ENCODE measurements at regions not wholly inside any gene's neighbourhood (a gene's known extent, or its start where the extent isn't known, plus 50 kb on each side); places are given as distances from the start of the nearest gene placed in this dataset.

- Mint-ChIP-seq H3K4me1 (peaks cover 46% of the 10 kb centered on the region), H3K4me3 (no peak overlapping the region), H3K9me3 (no peaks in the 10 kb centered on the region), H3K27me3 (peaks cover under 1% of the 10 kb centered on the region), H3K27ac (no peak overlapping the region)
- ATAC-seq (peak; percentile 7), DNase-seq (no peak)
Observed at GRCh38 chr6:22064558-22064957, 232.3 kb downstream of the PRL start.

- no peak for DNase-seq
- Mint-ChIP-seq H3K4me3 (no peak overlapping the region), H3K9me3 (no peaks in the 10 kb centered on the region), H3K27me3 (no peaks in the 10 kb centered on the region), H3K27ac (no peak overlapping the region), H3K4me1 (peaks cover 32% of the 10 kb centered on the region)
- ATAC-seq, result no peak
Observed at GRCh38 chr6:22067122-22067521, 229.7 kb downstream of the PRL start.

GRCh38 chr6:22067671-22068070, 229.2 kb downstream of the PRL start:
- DNase-seq, result no peak

GRCh38 chr6:22068561-22069305, 228.1 kb downstream of the PRL start:
- H3K9me3 Mint-ChIP-seq, result no peaks in the 10 kb centered on the region
- H3K27me3 Mint-ChIP-seq, result no peaks in the 10 kb centered on the region
- peak; percentile 90 for ATAC-seq
- no peak overlapping the region for H3K4me3 Mint-ChIP-seq
- no peak overlapping the region for H3K27ac Mint-ChIP-seq
- peak in 1 of 2 donors; percentile 53 for DNase-seq
- peaks cover 16% of the 10 kb centered on the region for H3K4me1 Mint-ChIP-seq

More at GRCh38 chr6:22067671-22068070, 229.2 kb downstream of the PRL start:
- no peak for ATAC-seq
- no peak overlapping the region for H3K4me3 Mint-ChIP-seq
- no peaks in the 10 kb centered on the region for H3K27me3 Mint-ChIP-seq
- H3K27ac Mint-ChIP-seq, result no peak overlapping the region
- H3K9me3 Mint-ChIP-seq, result no peaks in the 10 kb centered on the region
- peaks cover 26% of the 10 kb centered on the region for H3K4me1 Mint-ChIP-seq

GRCh38 chr6:22069306-22069800, 227.5 kb downstream of the PRL start:
- ATAC-seq, result no peak
- no peaks in the 10 kb centered on the region for H3K27me3 Mint-ChIP-seq
- no peak overlapping the region for H3K4me3 Mint-ChIP-seq
- no peak for DNase-seq
- H3K27ac Mint-ChIP-seq, result no peak overlapping the region
- H3K9me3 Mint-ChIP-seq, result no peaks in the 10 kb centered on the region
- peaks cover 12% of the 10 kb centered on the region for H3K4me1 Mint-ChIP-seq

GRCh38 chr6:22071270-22072041, 225.4 kb downstream of the PRL start:
- no peak overlapping the region for H3K4me3 Mint-ChIP-seq
- H3K27me3 Mint-ChIP-seq, result no peaks in the 10 kb centered on the region
- H3K9me3 Mint-ChIP-seq, result no peaks in the 10 kb centered on the region
- DNase-seq (no peak), ATAC-seq (no peak)
- H3K27ac Mint-ChIP-seq, result no peak overlapping the region
- H3K4me1 Mint-ChIP-seq, result peaks cover 12% of the 10 kb centered on the region

GRCh38 chr6:22072949-22073348, 223.9 kb downstream of the PRL start:
- H3K9me3 Mint-ChIP-seq, result no peaks in the 10 kb centered on the region

GRCh38 chr6:22073516-22074198, 223.2 kb downstream of the PRL start:
- peak overlapping the region in 1 of 2 donors; percentile 19 for H3K27ac Mint-ChIP-seq
- no peak for ATAC-seq
- DNase-seq, result no peak
- H3K4me1 Mint-ChIP-seq, result peaks cover 6% of the 10 kb centered on the region
- no peaks in the 10 kb centered on the region for H3K9me3 Mint-ChIP-seq
- no peaks in the 10 kb centered on the region for H3K27me3 Mint-ChIP-seq
- no peak overlapping the region for H3K4me3 Mint-ChIP-seq

More at GRCh38 chr6:22072949-22073348, 223.9 kb downstream of the PRL start:
- ATAC-seq (no peak), DNase-seq (no peak)
- Mint-ChIP-seq H3K27me3 (no peaks in the 10 kb centered on the region), H3K27ac (no peak overlapping the region), H3K4me1 (peaks cover 12% of the 10 kb centered on the region), H3K4me3 (no peak overlapping the region)

- no peaks in the 10 kb centered on the region for H3K9me3 Mint-ChIP-seq
- no peak overlapping the region for H3K4me3 Mint-ChIP-seq
- ATAC-seq, result no peak
- no peak for DNase-seq
- H3K4me1 Mint-ChIP-seq, result no peaks in the 10 kb centered on the region
- H3K27me3 Mint-ChIP-seq, result peaks cover 6% of the 10 kb centered on the region
- H3K27ac Mint-ChIP-seq, result no peak overlapping the region
Observed at GRCh38 chr6:22078288-22078687, 218.5 kb downstream of the PRL start.

- no peak for DNase-seq
- Mint-ChIP-seq H3K4me3 (no peak overlapping the region), H3K27me3 (peaks cover 6% of the 10 kb centered on the region), H3K9me3 (no peaks in the 10 kb centered on the region), H3K27ac (no peak overlapping the region), H3K4me1 (no peaks in the 10 kb centered on the region)
- ATAC-seq, result no peak
Observed at GRCh38 chr6:22078802-22079545, 217.9 kb downstream of the PRL start.

- no peak overlapping the region for H3K4me3 Mint-ChIP-seq
- no peak overlapping the region for H3K27ac Mint-ChIP-seq
- H3K4me1 Mint-ChIP-seq, result no peaks in the 10 kb centered on the region
- peaks cover 6% of the 10 kb centered on the region for H3K27me3 Mint-ChIP-seq
- DNase-seq, result no peak
- no peak for ATAC-seq
- H3K9me3 Mint-ChIP-seq, result no peaks in the 10 kb centered on the region
Observed at GRCh38 chr6:22079783-22080182, 217.1 kb downstream of the PRL start.

- Mint-ChIP-seq H3K27me3 (peaks cover 6% of the 10 kb centered on the region), H3K4me1 (no peaks in the 10 kb centered on the region), H3K27ac (no peak overlapping the region), H3K9me3 (peaks cover 5 to 7% of the 10 kb centered on the region in 2 donors), H3K4me3 (no peak overlapping the region)
- DNase-seq (no peak), ATAC-seq (no peak)
Observed at GRCh38 chr6:22081709-22082108, 215.1 kb downstream of the PRL start.

- H3K27me3 Mint-ChIP-seq, result peaks cover 6% of the 10 kb centered on the region
- H3K4me3 Mint-ChIP-seq, result no peak overlapping the region
- H3K27ac Mint-ChIP-seq, result no peak overlapping the region
- DNase-seq (no peak), ATAC-seq (no peak)
- H3K4me1 Mint-ChIP-seq, result no peaks in the 10 kb centered on the region
- peaks cover 5 to 7% of the 10 kb centered on the region in 2 donors for H3K9me3 Mint-ChIP-seq
Observed at GRCh38 chr6:22082218-22082617, 214.6 kb downstream of the PRL start.

GRCh38 chr6:22083119-22083518, 213.7 kb downstream of the PRL start:
- DNase-seq (no peak), ATAC-seq (no peak)
- Mint-ChIP-seq H3K27me3 (peaks cover 6% of the 10 kb centered on the region), H3K4me1 (peaks cover 4% of the 10 kb centered on the region), H3K9me3 (peaks cover 5 to 7% of the 10 kb centered on the region in 2 donors), H3K27ac (no peak overlapping the region), H3K4me3 (no peak overlapping the region)
